Small intestine (tissue), 7 donors: ENCODE measurements at regions not wholly inside any gene's neighbourhood (a gene's known extent, or its start where the extent isn't known, plus 50 kb on each side); places are given as distances from the start of the nearest gene placed in this dataset.

Experiments used
- DNase-seq, 2 donors: peaks; one replicate each; pipeline versions ENCODE4 v3.0.0 to v3.0.0-alpha.2; 2013
- FAIRE-seq: peaks from 2 replicates; lab custom pipeline; 2012; peaks lifted over from hg19 to GRCh38; lab: Jason Lieb, UNC
- H3K27ac ChIP-seq, 3 donors: one replicate each; pipeline ENCODE4 v1.5.1; 2013; ENCODE audit warnings: low read length in 2 of 3, mild to moderate bottlenecking in 2 of 3, control low read depth in 1 of 3, inconsistent platforms in 1 of 3, low read depth in 1 of 3, moderate library complexity in 1 of 3
- H3K27me3 ChIP-seq, 3 donors: one replicate each; pipeline ENCODE4 v1.6.1; 2013; ENCODE audit warnings: low read length in 3 of 3, inconsistent platforms in 1 of 3; ENCODE audit not compliant: control insufficient read depth in 3 of 3, insufficient read depth in 3 of 3
- H3K36me3 ChIP-seq, 3 donors: one replicate each; pipeline ENCODE4 v1.6.1; 2013; ENCODE audit warnings: low read length in 3 of 3, inconsistent platforms in 1 of 3, low read depth in 1 of 3, mild to moderate bottlenecking in 1 of 3, moderate library complexity in 1 of 3; ENCODE audit not compliant: control insufficient read depth in 3 of 3, insufficient read depth in 2 of 3
- H3K4me1 ChIP-seq, 3 donors: one replicate each; pipeline ENCODE4 v1.6.1; 2013; ENCODE audit warnings: low read length in 2 of 3, inconsistent platforms in 1 of 3, low read depth in 1 of 3, mild to moderate bottlenecking in 1 of 3, moderate library complexity in 1 of 3; ENCODE audit not compliant: control insufficient read depth in 3 of 3, insufficient read depth in 2 of 3
- H3K4me3 ChIP-seq, 3 donors: one replicate each; pipeline ENCODE4 v1.5.1; 2013; ENCODE audit warnings: low read length in 3 of 3, control low read depth in 1 of 3, inconsistent platforms in 1 of 3, low read depth in 1 of 3, mild to moderate bottlenecking in 1 of 3, moderate library complexity in 1 of 3
- H3K9me3 ChIP-seq, 2 donors: one replicate each; pipeline ENCODE4 v1.6.1; 2013; ENCODE audit warnings: low read depth in 1 of 2, low read length in 1 of 2; ENCODE audit not compliant: control insufficient read depth in 2 of 2, insufficient read depth in 1 of 2
- WGBS, 3 donors: extraction: QIAGEN DNeasy Blood & Tissue Kit; methylation state at CpG; one replicate each; pipeline ENCODE4 v1.1.7; 2013; 5-methylcytosine and 5-hydroxymethylcytosine counted together
- donor health status: healthy with polysubstance abuse.
- donor health status: control.
- donor health status: control.
- donor health status: Bipolar disorder and iron deficiency.
- donor health status: healthy.

DNA sequence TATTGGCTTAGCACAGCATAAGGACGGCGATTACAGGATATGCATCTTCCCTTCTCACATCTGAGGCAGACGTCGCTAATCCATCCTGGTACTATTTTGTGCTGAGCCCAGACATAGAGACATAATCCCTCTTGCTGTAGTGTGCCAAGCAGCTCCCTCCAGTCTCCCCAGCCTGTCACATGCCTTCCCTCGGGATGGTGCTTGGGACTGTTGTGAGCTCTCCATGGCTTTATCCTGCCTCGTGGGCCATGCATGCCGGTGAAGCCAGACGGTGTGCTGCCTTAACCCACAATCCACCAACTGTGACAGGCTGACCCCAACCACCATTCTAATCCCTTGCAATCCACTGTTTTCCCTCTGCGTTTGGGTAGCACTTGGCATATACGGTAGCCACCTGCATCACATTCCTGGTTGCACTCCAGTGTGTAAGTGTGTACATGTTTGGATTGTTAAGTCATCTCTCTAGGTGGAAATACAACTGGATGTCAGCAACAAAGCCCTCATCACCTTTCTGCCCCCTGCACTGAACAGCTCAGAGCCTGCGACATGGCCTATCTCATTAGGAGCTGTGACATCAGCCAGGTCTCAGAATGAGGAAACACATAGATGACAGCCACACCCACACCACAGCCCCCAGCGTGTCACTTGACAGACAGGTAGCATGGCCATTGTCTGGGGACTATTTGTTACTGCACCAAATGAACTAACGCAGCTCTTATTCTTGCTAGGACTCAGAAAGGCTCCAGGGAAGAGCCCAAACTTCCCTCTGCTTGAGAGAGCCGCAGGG lies 374.8 kb upstream of the CDH4 start:
- Histone ChIP-seq H3K36me3 (no peaks in the 10 kb centered on the region), H3K27me3 (no peaks in the 10 kb centered on the region), H3K9me3 (no peaks in the 10 kb centered on the region), H3K4me3 (no peak overlapping the region), H3K27ac (no peak overlapping the region), H3K4me1 (no peaks in the 10 kb centered on the region)
- FAIRE-seq (no peak), DNase-seq (no peak)
- WGBS, 3 donors = 83 to 87% (median 85%) methylated on average over 14 of the region's 14 CpGs

DNA sequence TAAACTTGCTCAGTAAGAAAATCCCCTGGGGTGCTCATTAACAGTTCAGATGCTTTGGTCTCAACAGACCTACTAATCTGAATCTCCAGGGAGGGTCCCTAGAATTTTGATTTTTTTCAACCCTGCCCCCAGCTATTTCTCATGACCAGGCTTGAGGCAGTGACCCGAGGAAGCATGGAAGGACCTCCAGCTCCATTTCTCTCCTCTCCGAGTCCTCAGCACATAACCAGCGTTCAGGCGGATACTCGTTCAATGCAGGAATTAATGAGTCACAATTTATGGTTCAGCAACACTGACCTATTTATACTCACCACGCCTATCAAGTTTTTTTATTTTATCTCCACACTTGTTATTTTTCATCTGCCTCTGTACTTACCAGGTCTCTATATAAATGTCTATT lies 369.2 kb upstream of the CDH4 start:
- DNase-seq = no peak
- no peaks in the 10 kb centered on the region for H3K9me3 ChIP-seq
- no peak for FAIRE-seq
- H3K27me3 ChIP-seq = no peaks in the 10 kb centered on the region
- no peak overlapping the region for H3K27ac ChIP-seq
- 67 to 80% (median 74%) methylated on average over 6 of the region's 6 CpGs for WGBS, 3 donors
- H3K4me3 ChIP-seq = no peak overlapping the region
- no peaks in the 10 kb centered on the region for H3K36me3 ChIP-seq
- H3K4me1 ChIP-seq = no peaks in the 10 kb centered on the region

DNA sequence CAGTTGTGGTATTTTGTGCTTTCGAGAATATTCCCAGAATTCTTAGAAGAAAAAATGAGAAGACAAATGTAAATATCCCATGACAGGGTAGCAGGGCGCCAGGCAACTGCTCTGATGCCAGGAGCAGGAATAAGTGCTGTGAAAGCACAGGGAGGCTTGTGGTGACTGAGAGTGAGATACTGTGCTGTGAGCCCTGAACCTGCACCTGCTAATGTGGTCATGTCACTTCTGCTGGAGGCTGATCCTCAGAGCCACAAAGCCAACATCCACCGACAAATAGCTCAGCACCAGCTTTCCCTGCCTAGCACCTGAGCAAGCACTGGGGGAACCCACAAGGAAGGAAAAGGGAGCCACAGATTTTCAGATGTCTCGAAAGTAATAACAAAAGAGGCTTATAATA lies 368.6 kb upstream of the CDH4 start:
- Histone ChIP-seq H3K27ac (no peak overlapping the region), H3K9me3 (no peaks in the 10 kb centered on the region), H3K36me3 (no peaks in the 10 kb centered on the region), H3K27me3 (no peaks in the 10 kb centered on the region), H3K4me1 (no peaks in the 10 kb centered on the region), H3K4me3 (no peak overlapping the region)
- WGBS, 3 donors = 62 to 75% (median 69%) methylated on average over 4 of the region's 4 CpGs
- no peak for FAIRE-seq
- DNase-seq = no peak

GRCh38 chr20:60884277-60884676 lies 367.8 kb upstream of the CDH4 start:
- Histone ChIP-seq H3K9me3 (no peaks in the 10 kb centered on the region), H3K36me3 (no peaks in the 10 kb centered on the region), H3K4me3 (no peak overlapping the region), H3K27ac (no peak overlapping the region), H3K27me3 (no peaks in the 10 kb centered on the region), H3K4me1 (no peaks in the 10 kb centered on the region)
- FAIRE-seq (no peak), DNase-seq (no peak)
- WGBS, 3 donors = 85 to 96% (median 89%) methylated on average over 3 of the region's 3 CpGs

- Histone ChIP-seq H3K4me3 (no peak overlapping the region), H3K27ac (no peak overlapping the region), H3K4me1 (no peaks in the 10 kb centered on the region), H3K36me3 (no peaks in the 10 kb centered on the region), H3K27me3 (no peaks in the 10 kb centered on the region), H3K9me3 (no peaks in the 10 kb centered on the region)
- FAIRE-seq (no peak), DNase-seq (no peak)
- WGBS, 3 donors = 71 to 93% (median 90%) methylated on average over 8 of the region's 8 CpGs
These were observed 363.3 kb upstream of the CDH4 start for GRCh38 chr20:60888771-60889170.

GRCh38 chr20:60892095-60892813 lies 359.8 kb upstream of the CDH4 start:
- Histone ChIP-seq H3K27me3 (no peaks in the 10 kb centered on the region), H3K27ac (no peak overlapping the region), H3K4me1 (no peaks in the 10 kb centered on the region), H3K36me3 (no peaks in the 10 kb centered on the region), H3K4me3 (no peak overlapping the region), H3K9me3 (no peaks in the 10 kb centered on the region)
- WGBS, 3 donors = 63 to 77% (median 71%) methylated on average over 3 of the region's 3 CpGs
- no peak for DNase-seq
- FAIRE-seq = no peak

- Histone ChIP-seq H3K9me3 (no peaks in the 10 kb centered on the region), H3K27me3 (no peaks in the 10 kb centered on the region), H3K27ac (no peak overlapping the region), H3K4me3 (no peak overlapping the region), H3K4me1 (no peaks in the 10 kb centered on the region), H3K36me3 (no peaks in the 10 kb centered on the region)
- WGBS, 3 donors = 73 to 83% (median 79%) methylated on average over 5 of the region's 5 CpGs
- DNase-seq (no peak), FAIRE-seq (no peak)
These were observed 358.0 kb upstream of the CDH4 start for GRCh38 chr20:60894091-60894490.

DNA sequence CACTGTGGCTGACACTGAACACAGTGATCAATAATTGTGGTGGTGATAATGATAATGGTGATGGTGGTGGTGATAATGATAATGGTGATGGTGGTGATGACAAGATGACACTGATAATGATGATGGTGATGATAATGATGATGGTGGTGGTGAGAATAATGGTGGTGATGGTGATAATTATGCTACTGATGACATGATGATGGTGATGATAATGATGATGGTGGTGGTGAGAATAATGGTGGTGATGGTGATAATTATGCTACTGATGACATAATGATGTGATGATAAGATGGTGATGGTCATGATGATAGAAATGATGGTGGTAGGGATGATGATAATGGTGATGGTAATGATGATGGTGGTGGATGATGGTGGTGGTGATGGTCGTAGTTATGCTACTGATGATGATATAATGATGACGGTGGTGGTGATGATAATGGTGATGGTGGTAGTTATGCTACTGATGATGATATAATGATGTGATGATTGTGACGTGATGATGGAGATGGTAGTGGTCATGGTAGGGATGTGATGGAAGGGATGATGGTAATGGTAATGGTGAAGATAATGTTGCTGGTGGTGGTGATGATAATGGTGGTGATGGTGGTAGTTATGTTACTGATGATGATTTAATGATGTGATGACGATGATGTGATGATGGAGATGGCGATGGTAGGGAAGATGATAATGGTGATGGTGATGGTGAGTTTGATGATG lies 356.5 kb upstream of the CDH4 start:
- FAIRE-seq (no peak), DNase-seq (no peak)
- Histone ChIP-seq H3K9me3 (no peaks in the 10 kb centered on the region), H3K27me3 (no peaks in the 10 kb centered on the region), H3K36me3 (no peaks in the 10 kb centered on the region), H3K4me3 (no peak overlapping the region), H3K4me1 (no peaks in the 10 kb centered on the region), H3K27ac (no peak overlapping the region)
- WGBS, 3 donors = 75 to 91% (median 90%) methylated on average over 5 of the region's 5 CpGs
